WTC11 (cell line): ENCODE measurements at regions not wholly inside any gene's neighbourhood (a gene's known extent, or its start where the extent isn't known, plus 50 kb on each side); places are given as distances from the start of the nearest gene placed in this dataset.

Experiments
- ATAC-seq: fragments of 200-7000 bp; cut with Tn5 transposase; 2 replicates; pipeline ENCODE4 v1.10.0; 2021; ENCODE audit warnings: mild to moderate bottlenecking, moderate library complexity
- CTCF ChIA-PET: fragments of 300-600 bp; sonication (Branson Sonifier 250); formaldehyde crosslinking; loops from one replicate; lab custom pipeline; 2021; ENCODE audit warnings: antibody characterized with exemption; lab: Charles Lee
- POLR2A ChIA-PET: fragments of 350-600 bp; sonication (Branson Sonifier 250); formaldehyde crosslinking; loops from one replicate; lab custom pipeline; 2021; ENCODE audit warnings: antibody characterized with exemption; lab: Charles Lee
- DNase-seq: peaks from one replicate; pipeline ENCODE4 v3.0.0; 2021; ENCODE audit warnings: low spot score
- H3K27ac Mint-ChIP-seq: 2 replicates; pipeline ENCODE4 v1.8.0; 2021; ENCODE audit warnings: mixed read lengths
- H3K27me3 Mint-ChIP-seq: 2 replicates; pipeline ENCODE4 v1.8.0; 2021; ENCODE audit warnings: low read depth, mild to moderate bottlenecking, moderate library complexity, mixed read lengths
- H3K36me3 Mint-ChIP-seq: 2 replicates; pipeline ENCODE4 v1.8.0; 2021; ENCODE audit warnings: mixed read lengths
- H3K4me1 Mint-ChIP-seq: 2 replicates; pipeline ENCODE4 v1.8.0; 2022; ENCODE audit warnings: mixed read lengths
- H3K4me3 Mint-ChIP-seq: 2 replicates; pipeline ENCODE4 v1.8.0; 2021; ENCODE audit warnings: mild to moderate bottlenecking, moderate library complexity, mixed read lengths
- H3K9me3 Mint-ChIP-seq: 2 replicates; pipeline ENCODE4 v1.8.0; 2021; ENCODE audit warnings: mixed read lengths
- ATF1 ChIP-seq: sonication (generic); formaldehyde crosslinking; IDR thresholded peaks from 2 replicates; pipeline ENCODE4 v1.8.1; 2023; ENCODE audit warnings: mild to moderate bottlenecking, moderate library complexity, missing genetic modification reagents
- ATF2 ChIP-seq: sonication (generic); formaldehyde crosslinking; IDR thresholded peaks from 2 replicates; pipeline ENCODE4 v1.8.1; 2022; ENCODE audit warnings: low read depth, missing genetic modification reagents, borderline replicate concordance
- CREB1 ChIP-seq: sonication (generic); formaldehyde crosslinking; IDR thresholded peaks from 2 replicates; pipeline ENCODE4 v1.8.0; 2023; ENCODE audit warnings: mild to moderate bottlenecking, missing genetic modification reagents
- E2F1 ChIP-seq: sonication (generic); formaldehyde crosslinking; IDR thresholded peaks from 2 replicates; pipeline ENCODE4 v1.8.0; 2022; ENCODE audit warnings: mild to moderate bottlenecking, missing genetic modification reagents
- ESRRA ChIP-seq: sonication (generic); formaldehyde crosslinking; IDR thresholded peaks from 2 replicates; pipeline ENCODE4 v1.8.1; 2022; ENCODE audit warnings: mild to moderate bottlenecking, missing genetic modification reagents, borderline replicate concordance
- IRF1 ChIP-seq: sonication (generic); formaldehyde crosslinking; IDR thresholded peaks from 2 replicates; pipeline ENCODE4 v1.8.0; 2023; ENCODE audit warnings: missing genetic modification reagents
- MLX ChIP-seq: sonication (generic); formaldehyde crosslinking; IDR thresholded peaks from 2 replicates; pipeline ENCODE4 v1.8.1; 2023; ENCODE audit warnings: mild to moderate bottlenecking, missing genetic modification reagents, moderate library complexity
- MXD4 ChIP-seq: fragments of 250-450 bp; sonication (Bioruptor Pico); IDR thresholded peaks from 2 replicates; pipeline ENCODE4 v1.8.0; 2021; ENCODE audit warnings: mild to moderate bottlenecking, moderate library complexity, borderline replicate concordance
- MYBL2 ChIP-seq: sonication (generic); formaldehyde crosslinking; IDR thresholded peaks from 2 replicates; pipeline ENCODE4 v1.8.1; 2023; ENCODE audit warnings: mild to moderate bottlenecking, moderate library complexity, missing genetic modification reagents
- NFATC4 ChIP-seq: fragments of 250-450 bp; sonication (Bioruptor Pico); IDR thresholded peaks from 2 replicates; pipeline ENCODE4 v1.9.0; 2021; ENCODE audit warnings: mild to moderate bottlenecking
- NFE2L1 ChIP-seq: sonication (generic); formaldehyde crosslinking; IDR thresholded peaks from 2 replicates; pipeline ENCODE4 v1.8.1; 2023; ENCODE audit warnings: missing genetic modification reagents
- NFYB ChIP-seq: sonication (generic); formaldehyde crosslinking; conservative IDR thresholded peaks from 2 replicates; pipeline ENCODE4 v1.8.0; 2022; ENCODE audit warnings: low read depth, missing genetic modification reagents
- NR2C2 ChIP-seq: sonication (generic); formaldehyde crosslinking; IDR thresholded peaks from 2 replicates; pipeline ENCODE4 v1.8.0; 2022; ENCODE audit warnings: mild to moderate bottlenecking, missing genetic modification reagents
- PREB ChIP-seq: sonication (generic); formaldehyde crosslinking; IDR thresholded peaks from 2 replicates; pipeline ENCODE4 v1.8.1; 2022; ENCODE audit warnings: mild to moderate bottlenecking, missing genetic modification reagents, moderate library complexity, borderline replicate concordance
- SOX15 ChIP-seq: fragments of 250-450 bp; sonication (Bioruptor Pico); IDR thresholded peaks from 2 replicates; pipeline ENCODE4 v1.9.0; 2021; ENCODE audit warnings: mild to moderate bottlenecking
- TCF7 ChIP-seq: sonication (generic); formaldehyde crosslinking; IDR thresholded peaks from 2 replicates; pipeline ENCODE4 v1.8.0; 2022; ENCODE audit warnings: mild to moderate bottlenecking, low read depth, missing genetic modification reagents, moderate library complexity
- TEAD4 ChIP-seq: sonication (generic); formaldehyde crosslinking; IDR thresholded peaks from 2 replicates; pipeline ENCODE4 v1.8.0; 2022; ENCODE audit warnings: mild to moderate bottlenecking, missing genetic modification reagents
- ZNF121 ChIP-seq: sonication (generic); formaldehyde crosslinking; IDR thresholded peaks from 2 replicates; pipeline ENCODE4 v1.8.0; 2023; ENCODE audit warnings: missing genetic modification reagents
- ZNF219 ChIP-seq: sonication (generic); formaldehyde crosslinking; IDR thresholded peaks from 2 replicates; pipeline ENCODE4 v1.8.0; 2023; ENCODE audit warnings: missing genetic modification reagents, mild to moderate bottlenecking, borderline replicate concordance
- ZNF263 ChIP-seq: sonication (generic); formaldehyde crosslinking; IDR thresholded peaks from 2 replicates; pipeline ENCODE4 v1.8.1; 2022; ENCODE audit warnings: low read depth, mild to moderate bottlenecking, moderate library complexity, missing genetic modification reagents
- ZNF416 ChIP-seq: fragments of 250-450 bp; sonication (Bioruptor Pico); IDR thresholded peaks from 2 replicates; pipeline ENCODE4 v1.9.0; 2021; ENCODE audit warnings: mild to moderate bottlenecking, inconsistent platforms
- TF ChIP-seq, protein P1 (sequence below): sonication (generic); formaldehyde crosslinking; IDR thresholded peaks from 2 replicates; pipeline ENCODE4 v1.8.1; 2022; ENCODE audit warnings: low read depth, mild to moderate bottlenecking, moderate library complexity, missing genetic modification reagents, borderline replicate concordance
- TF ChIP-seq, protein P2 (sequence below): sonication (generic); formaldehyde crosslinking; IDR thresholded peaks from 2 replicates; pipeline ENCODE4 v1.8.0; 2022; ENCODE audit warnings: mild to moderate bottlenecking, missing genetic modification reagents

- H3K9me3 Mint-ChIP-seq: peaks cover 13% of the 10 kb centered on the region
- POLR2A ChIA-PET: no interaction called here
- no peak overlapping the region for H3K4me3 Mint-ChIP-seq
- no peak for ATAC-seq
- DNase-seq: no peak
- H3K27me3 Mint-ChIP-seq: no peaks in the 10 kb centered on the region; the same call in 1 of the 2 replicates
- CTCF ChIA-PET: no interaction called here
- H3K27ac Mint-ChIP-seq: no peak overlapping the region
- no peaks in the 10 kb centered on the region for H3K36me3 Mint-ChIP-seq
- TF ChIP-seq NR2C2 (CRISPR knock-in tag): no peak
- TF ChIP-seq TCF7: no peak
- TF ChIP-seq ZNF121 (CRISPR knock-in tag): no peak
- TF ChIP-seq PREB (CRISPR knock-in tag): no peak
- TF ChIP-seq, all 79 proteins: peak for 0
- H3K4me1 Mint-ChIP-seq: 0 out of 2 replicates have a peak, but pooled peaks cover 3% of the 10 kb centered on the region
Measured at GRCh38 chr7:41855798-41856197, 152.9 kb upstream of the INHBA start.

DNA sequence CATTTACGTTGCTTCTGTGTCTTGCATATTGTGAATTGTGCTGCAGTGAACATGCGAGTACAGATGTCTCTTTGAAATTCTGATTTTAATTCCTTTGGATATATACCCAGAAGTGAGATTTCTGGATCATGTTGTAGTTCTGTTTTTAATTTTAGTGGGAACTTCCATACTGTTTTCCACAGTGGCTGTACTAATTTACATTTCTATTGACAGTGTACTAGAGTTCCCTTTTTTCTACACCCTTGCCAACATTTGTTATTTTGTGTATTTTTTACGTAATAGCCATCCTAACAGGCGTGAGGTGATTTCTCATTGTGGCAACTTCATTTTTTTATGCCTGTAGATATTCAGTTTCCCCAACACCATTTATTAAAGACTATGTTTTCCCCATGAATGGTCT lies 144.7 kb upstream of the INHBA start:
- ATAC-seq (no peak), DNase-seq (no peak)
- TF ChIP-seq IRF1 (no peak), ZNF263 (CRISPR knock-in tag) (no peak), ZNF416 (no peak), NFATC4 (no peak), CREB1 (no peak), TEAD4 (CRISPR knock-in tag) (no peak), MXD4 (CRISPR knock-in tag) (no peak), ATF2 (CRISPR knock-in tag) (no peak), ZNF219 (CRISPR knock-in tag) (no peak), MYBL2 (CRISPR knock-in tag) (no peak), ATF1 (no peak), NFE2L1 (CRISPR knock-in tag) (no peak), E2F1 (CRISPR knock-in tag) (no peak), ESRRA (CRISPR knock-in tag) (no peak), MLX (no peak), NFYB (no peak), SOX15 (CRISPR knock-in tag) (no peak)
- TF ChIP-seq, protein P1, sequence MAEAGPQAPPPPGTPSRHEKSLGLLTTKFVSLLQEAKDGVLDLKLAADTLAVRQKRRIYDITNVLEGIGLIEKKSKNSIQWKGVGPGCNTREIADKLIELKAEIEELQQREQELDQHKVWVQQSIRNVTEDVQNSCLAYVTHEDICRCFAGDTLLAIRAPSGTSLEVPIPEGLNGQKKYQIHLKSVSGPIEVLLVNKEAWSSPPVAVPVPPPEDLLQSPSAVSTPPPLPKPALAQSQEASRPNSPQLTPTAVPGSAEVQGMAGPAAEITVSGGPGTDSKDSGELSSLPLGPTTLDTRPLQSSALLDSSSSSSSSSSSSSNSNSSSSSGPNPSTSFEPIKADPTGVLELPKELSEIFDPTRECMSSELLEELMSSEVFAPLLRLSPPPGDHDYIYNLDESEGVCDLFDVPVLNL (CRISPR knock-in tag): no peak
- TF ChIP-seq, protein P2, sequence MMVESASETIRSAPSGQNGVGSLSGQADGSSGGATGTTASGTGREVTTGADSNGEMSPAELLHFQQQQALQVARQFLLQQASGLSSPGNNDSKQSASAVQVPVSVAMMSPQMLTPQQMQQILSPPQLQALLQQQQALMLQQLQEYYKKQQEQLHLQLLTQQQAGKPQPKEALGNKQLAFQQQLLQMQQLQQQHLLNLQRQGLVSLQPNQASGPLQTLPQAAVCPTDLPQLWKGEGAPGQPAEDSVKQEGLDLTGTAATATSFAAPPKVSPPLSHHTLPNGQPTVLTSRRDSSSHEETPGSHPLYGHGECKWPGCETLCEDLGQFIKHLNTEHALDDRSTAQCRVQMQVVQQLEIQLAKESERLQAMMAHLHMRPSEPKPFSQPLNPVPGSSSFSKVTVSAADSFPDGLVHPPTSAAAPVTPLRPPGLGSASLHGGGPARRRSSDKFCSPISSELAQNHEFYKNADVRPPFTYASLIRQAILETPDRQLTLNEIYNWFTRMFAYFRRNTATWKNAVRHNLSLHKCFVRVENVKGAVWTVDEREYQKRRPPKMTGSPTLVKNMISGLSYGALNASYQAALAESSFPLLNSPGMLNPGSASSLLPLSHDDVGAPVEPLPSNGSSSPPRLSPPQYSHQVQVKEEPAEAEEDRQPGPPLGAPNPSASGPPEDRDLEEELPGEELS: no peak
- Mint-ChIP-seq H3K9me3 (peaks cover 33% of the 10 kb centered on the region), H3K4me3 (no peak overlapping the region), H3K36me3 (no peaks in the 10 kb centered on the region), H3K4me1 (peaks cover 3% of the 10 kb centered on the region; the same call in 1 of the 2 replicates), H3K27ac (no peak overlapping the region), H3K27me3 (no peaks in the 10 kb centered on the region)
- ChIA-PET POLR2A (no interaction called here), CTCF (no interaction called here)
